A673 (cell line): ENCODE measurements at regions not wholly inside any gene's neighbourhood (a gene's known extent, or its start where the extent isn't known, plus 50 kb on each side); places are given as distances from the start of the nearest gene placed in this dataset.

ENCODE experiments used
- BruUV-seq: library from RNA; stranded (reverse); fragments of 400-500 nt; replicated peaks from 2 replicates; lab custom pipeline; 2021; lab: Mats Ljungman, UMichigan
- CTCF ChIA-PET: fragments of 300-600 bp; sonication (Branson Sonifier 250); formaldehyde crosslinking; loops from one replicate; lab custom pipeline; 2022; ENCODE audit warnings: antibody characterized with exemption; lab: Charles Lee
- POLR2A ChIA-PET: fragments of 300-600 bp; sonication (Branson Sonifier 250); formaldehyde crosslinking; loops from one replicate; lab custom pipeline; 2022; ENCODE audit warnings: antibody characterized with exemption; ENCODE audit not compliant: low non-redundant PET; lab: Charles Lee
- DNase-seq: peaks from one replicate; pipeline ENCODE4 v3.0.0-alpha.2; 2015; ENCODE audit warnings: low spot score
- H3K27ac ChIP-seq: fragments of 200-600 bp; sonication (generic); 2 replicates; pipeline ENCODE4 v1.5.1; 2016; ENCODE audit warnings: mixed run types, low read depth, mild to moderate bottlenecking, mixed read lengths, antibody characterized with exemption, low read length; ENCODE audit not compliant: poor library complexity, severe bottlenecking
- H3K27me3 ChIP-seq: fragments of 200-600 bp; sonication (generic); replicated peaks from 2 replicates; pipeline ENCODE4 v1.6.1; 2017; ENCODE audit warnings: mixed run types, low read depth, mild to moderate bottlenecking, mixed read lengths, antibody characterized with exemption, low read length; ENCODE audit not compliant: insufficient read depth, poor library complexity
- H3K36me3 ChIP-seq: fragments of 200-600 bp; sonication (generic); 2 replicates; pipeline ENCODE4 v1.6.1; 2016; ENCODE audit warnings: mixed run types, mild to moderate bottlenecking, mixed read lengths, antibody characterized with exemption, low read length; ENCODE audit not compliant: insufficient read depth, poor library complexity, severe bottlenecking
- H3K4me1 ChIP-seq: fragments of 200-600 bp; sonication (generic); 2 replicates; pipeline ENCODE4 v1.6.1; 2017; ENCODE audit warnings: mixed run types, mild to moderate bottlenecking, mixed read lengths, antibody characterized with exemption, low read length; ENCODE audit not compliant: insufficient read depth, poor library complexity, severe bottlenecking
- H3K4me3 ChIP-seq: fragments of 200-600 bp; sonication (generic); 2 replicates; pipeline ENCODE4 v1.5.1; 2016; ENCODE audit warnings: low read depth, mixed run types, mild to moderate bottlenecking, mixed read lengths, low read length; ENCODE audit not compliant: poor library complexity, severe bottlenecking
- H3K9me3 ChIP-seq: fragments of 200-600 bp; sonication (generic); 2 replicates; pipeline ENCODE4 v1.6.1; 2016; ENCODE audit warnings: mixed run types, low read depth, mild to moderate bottlenecking, mixed read lengths, antibody characterized with exemption, low read length; ENCODE audit not compliant: poor library complexity, severe bottlenecking
- CTCF ChIP-seq: fragments of 300-800, 200-600 bp; sonication (generic); conservative IDR thresholded peaks from 2 replicates; pipeline ENCODE4 v1.5.1; 2017; ENCODE audit warnings: low read depth, mild to moderate bottlenecking, antibody characterized with exemption, low read length, moderate library complexity, mixed read lengths
- EZH2 ChIP-seq: fragments of 200-600 bp; sonication (generic); IDR thresholded peaks from 2 replicates; pipeline ENCODE4 v1.6.1; 2017; ENCODE audit warnings: borderline replicate concordance, low read depth, mild to moderate bottlenecking, mixed read lengths, antibody characterized with exemption, low read length; ENCODE audit not compliant: poor library complexity, severe bottlenecking
- intact Hi-C: fragments of 100-400 bp; cut with micrococcal nuclease; formaldehyde crosslinking; loops from one replicate; pipeline ENCODE4 v1.10.0; 2022; ENCODE audit not compliant: unreplicated experiment

DNA sequence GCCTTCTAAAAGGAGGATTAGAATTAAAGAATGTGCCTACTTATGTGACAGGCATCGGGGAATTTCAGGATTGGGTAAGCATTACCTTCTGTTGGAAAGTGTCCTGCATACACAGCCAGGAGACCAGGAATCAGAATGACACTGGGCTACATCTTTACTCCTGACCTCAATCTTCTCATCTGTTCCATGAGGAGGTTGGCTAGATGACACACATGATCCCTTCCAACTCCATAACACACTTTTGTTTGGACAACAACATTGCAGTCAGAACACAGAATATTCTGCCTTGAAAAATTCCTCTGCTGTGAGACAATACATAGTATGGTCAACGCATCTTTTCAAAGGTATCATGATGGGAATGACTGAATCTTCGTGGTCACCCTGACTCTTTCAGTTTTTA, 1281.2 kb upstream of the SORCS1 start:
- Histone ChIP-seq H3K36me3 (no peaks in the 10 kb centered on the region), H3K4me3 (no peak overlapping the region), H3K27ac (no peak overlapping the region), H3K4me1 (no peaks in the 10 kb centered on the region), H3K9me3 (no peaks in the 10 kb centered on the region), H3K27me3 (no peaks in the 10 kb centered on the region)
- ChIA-PET CTCF (no interaction called here), POLR2A (no interaction called here)
- intact Hi-C loops = no loop called here
- no peak for TF ChIP-seq EZH2
- no peak for TF ChIP-seq CTCF
- no peak for DNase-seq
- no TSS peak for BruUV-seq

DNA sequence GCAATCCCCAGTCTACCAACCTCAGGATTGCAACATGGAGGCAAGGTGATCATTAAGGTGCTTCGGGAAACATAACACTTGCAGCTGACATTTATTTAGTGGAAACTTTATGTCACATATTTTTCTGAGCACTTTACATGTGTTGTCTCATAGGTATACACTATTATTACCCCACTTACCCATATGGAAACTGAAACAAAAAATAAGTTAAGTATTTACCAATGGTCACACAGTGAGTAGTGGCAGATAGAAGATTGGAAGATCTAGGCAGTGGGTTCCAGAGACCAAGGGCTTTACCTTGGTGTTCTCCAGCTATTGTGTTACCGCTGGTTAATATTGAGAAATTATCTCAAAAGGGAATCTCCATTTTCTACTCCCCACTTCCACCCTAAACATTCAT, 1279.1 kb upstream of the SORCS1 start:
- Histone ChIP-seq H3K4me3 (no peak overlapping the region), H3K4me1 (no peaks in the 10 kb centered on the region), H3K27ac (no peak overlapping the region), H3K27me3 (no peaks in the 10 kb centered on the region), H3K9me3 (no peaks in the 10 kb centered on the region), H3K36me3 (no peaks in the 10 kb centered on the region)
- ChIA-PET CTCF (no interaction called here), POLR2A (no interaction called here)
- intact Hi-C loops = no loop called here
- no peak for DNase-seq
- no TSS peak for BruUV-seq
- TF ChIP-seq EZH2 = no peak
- TF ChIP-seq CTCF = no peak

DNA sequence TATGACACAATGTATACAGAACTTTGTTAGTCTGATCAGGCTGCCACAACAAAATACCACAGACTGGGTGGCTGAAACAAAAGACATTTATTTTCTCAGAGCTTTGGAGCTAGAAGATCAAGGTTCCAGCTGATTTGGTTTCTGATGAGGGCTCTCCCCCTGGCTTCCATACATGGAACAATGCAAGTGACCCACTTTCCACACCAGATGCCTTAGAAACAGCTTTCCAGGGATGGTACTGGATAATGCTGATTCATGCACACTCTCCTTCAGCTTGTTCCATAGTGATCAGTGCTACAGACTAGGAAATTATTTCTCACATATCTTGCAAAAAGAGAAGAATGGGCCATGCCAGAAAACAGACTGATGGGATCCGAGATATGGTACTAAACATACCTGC, 1274.9 kb upstream of the SORCS1 start:
- POLR2A ChIA-PET = no interaction called here
- CTCF ChIA-PET = no interaction called here
- Histone ChIP-seq H3K4me3 (no peak overlapping the region), H3K27ac (no peak overlapping the region), H3K4me1 (no peaks in the 10 kb centered on the region), H3K9me3 (no peaks in the 10 kb centered on the region), H3K27me3 (no peaks in the 10 kb centered on the region), H3K36me3 (no peaks in the 10 kb centered on the region)
- BruUV-seq = no TSS peak
- intact Hi-C loops = no loop called here
- TF ChIP-seq CTCF (no peak), EZH2 (no peak)
- DNase-seq = no peak
